SIG-M5 treated with dmso at 0.1 percent for 504 hours (cell line): ENCODE measurements at regions not wholly inside any gene's neighbourhood (a gene's known extent, or its start where the extent isn't known, plus 50 kb on each side); places are given as distances from the start of the nearest gene placed in this dataset.

ENCODE experiments used
- DNase-seq: peaks from one replicate; lab custom pipeline; 2025; ENCODE audit not compliant: unreplicated experiment; lab: John Stamatoyannopoulos, UW

DNA sequence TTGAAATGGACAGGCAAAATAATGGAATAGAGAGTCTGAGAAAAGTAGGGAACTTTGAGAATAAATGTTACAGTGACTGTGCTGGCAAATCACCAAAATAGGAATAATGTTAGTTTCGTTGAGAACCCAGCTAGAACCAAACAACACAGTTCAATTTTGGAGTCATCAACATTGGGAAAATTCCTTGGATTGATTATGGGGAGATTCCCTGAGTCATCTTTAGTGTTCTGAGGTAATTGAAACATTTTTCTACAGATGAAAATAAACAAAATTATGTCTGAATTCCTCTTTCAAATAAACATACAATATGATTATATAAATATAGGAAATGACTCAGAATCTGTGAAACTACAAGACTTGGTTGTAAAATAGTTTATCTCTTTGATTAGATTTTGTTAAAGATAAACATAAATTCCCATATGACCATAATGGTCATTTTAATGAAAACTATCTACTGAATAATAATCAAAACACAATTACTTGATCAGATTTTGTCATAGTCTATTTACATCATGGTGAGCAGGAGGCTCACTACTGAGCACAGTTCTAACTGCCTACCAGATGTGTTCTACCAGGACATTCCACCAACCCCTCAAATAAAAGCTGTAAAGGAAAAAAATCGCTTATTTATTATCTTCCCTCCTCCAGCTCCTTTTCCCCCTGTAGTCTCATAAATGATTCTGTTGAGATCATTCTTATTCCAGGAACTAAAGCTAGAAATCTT, 51.4 kb upstream of the GABRA2 start:
- DNase-seq: no peak
